SW480 (cell line): ENCODE measurements at regions not wholly inside any gene's neighbourhood (a gene's known extent, or its start where the extent isn't known, plus 50 kb on each side); places are given as distances from the start of the nearest gene placed in this dataset.

ENCODE experiments used
- DNase-seq: peaks from one replicate; pipeline ENCODE4 v3.0.0-alpha.2; 2016; ENCODE audit warnings: low spot score

DNA sequence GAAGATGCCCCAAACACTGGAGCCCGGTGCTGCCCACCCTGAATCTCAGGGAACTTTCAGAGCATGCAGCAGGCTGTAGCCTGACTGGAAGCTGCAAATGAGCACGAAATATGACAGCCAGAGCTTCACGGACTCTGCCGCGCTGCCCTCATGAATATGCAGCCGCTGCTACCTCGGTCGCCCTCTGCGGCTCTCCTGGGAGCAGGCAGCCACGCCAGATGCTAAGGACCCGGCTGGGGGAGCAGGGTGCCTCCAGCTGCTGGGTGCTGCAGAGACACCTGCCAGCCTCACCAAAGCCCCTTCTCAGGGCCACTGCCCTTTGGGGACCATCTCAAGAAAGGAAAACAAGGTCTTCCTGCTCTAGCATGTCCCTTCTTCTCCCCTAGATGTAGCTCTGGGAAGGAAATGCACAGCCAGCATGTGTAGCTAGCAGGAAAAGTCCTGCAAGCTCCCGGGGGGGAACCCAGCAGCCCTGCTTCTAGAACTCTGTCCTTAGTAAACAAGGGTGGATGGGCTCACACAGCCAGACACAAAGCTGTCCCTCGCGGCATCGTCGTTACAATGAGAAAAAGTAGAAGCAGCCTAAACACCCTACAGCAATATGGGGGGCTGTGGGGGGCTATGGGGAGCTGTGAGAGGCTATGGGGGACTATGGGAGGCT, 56.8 kb upstream of the OLFM1 start:
- DNase-seq = no peak

DNA sequence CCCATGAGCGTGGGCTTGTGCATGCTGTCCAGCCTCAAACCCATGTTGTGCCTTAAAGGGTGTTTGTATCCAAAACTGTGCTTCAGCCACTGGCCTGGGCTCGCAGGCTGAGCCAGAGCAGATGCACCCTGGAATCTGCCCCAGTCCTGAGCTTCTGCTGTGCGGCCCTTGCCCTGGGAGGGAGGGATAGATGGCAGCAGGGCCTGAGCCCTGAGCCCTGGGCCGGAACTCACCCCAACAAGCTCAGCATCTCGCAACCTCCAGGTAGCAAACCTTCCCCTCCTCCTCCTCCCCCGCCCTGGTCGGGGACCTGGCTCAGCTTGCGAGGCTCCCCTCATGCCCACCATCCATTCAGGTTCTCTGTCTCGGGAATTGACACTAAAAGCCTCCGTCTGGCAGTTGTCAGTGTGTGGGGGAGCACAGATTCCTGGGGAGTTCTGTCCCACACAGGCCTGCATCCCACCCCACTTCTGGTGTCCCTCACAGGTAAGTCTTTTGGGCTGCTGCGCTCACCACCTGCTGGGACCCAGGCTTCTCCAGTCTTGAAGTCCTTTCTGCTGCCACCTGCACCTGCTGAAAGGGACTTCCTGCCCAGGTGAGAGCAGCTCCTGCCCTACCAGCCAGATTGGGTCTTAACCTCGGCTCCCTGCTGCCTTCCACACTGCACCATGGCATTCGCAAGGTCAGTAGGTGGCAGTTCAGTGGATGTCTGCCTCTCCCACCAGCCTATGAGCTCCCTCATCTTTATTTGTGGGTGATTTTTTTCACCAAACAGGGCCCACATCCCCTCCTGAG, 55.2 kb upstream of the OLFM1 start:
- DNase-seq = no peak

DNA sequence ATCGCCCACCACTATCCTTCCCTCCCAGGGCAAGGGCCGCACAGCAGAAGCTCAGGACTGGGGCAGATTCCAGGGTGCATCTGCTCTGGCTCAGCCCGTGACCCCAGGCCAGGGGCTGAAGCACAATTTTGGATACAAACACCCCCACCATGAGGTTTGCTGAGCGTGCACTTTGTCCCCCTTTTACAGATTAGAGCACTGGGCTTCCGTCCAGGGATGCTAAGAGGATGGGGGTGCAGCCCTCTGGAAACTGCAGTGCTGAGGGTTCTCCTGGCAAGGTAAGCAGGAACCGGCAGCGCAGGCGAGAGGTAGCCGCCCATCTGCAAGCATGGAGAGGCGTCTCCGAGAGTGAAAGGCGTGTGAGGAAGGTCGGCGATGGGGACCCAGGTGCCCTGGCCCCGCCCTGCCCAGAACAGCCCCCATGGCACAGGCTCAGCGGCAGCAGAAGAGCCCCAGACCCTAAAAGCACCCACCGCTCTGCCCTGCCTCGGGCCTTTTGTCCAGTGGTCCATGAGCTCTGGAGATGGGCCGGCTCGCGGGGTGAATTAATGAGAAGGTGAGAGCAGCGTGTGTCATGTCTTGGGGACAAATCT, 54.5 kb upstream of the OLFM1 start:
- DNase-seq = no peak

DNA sequence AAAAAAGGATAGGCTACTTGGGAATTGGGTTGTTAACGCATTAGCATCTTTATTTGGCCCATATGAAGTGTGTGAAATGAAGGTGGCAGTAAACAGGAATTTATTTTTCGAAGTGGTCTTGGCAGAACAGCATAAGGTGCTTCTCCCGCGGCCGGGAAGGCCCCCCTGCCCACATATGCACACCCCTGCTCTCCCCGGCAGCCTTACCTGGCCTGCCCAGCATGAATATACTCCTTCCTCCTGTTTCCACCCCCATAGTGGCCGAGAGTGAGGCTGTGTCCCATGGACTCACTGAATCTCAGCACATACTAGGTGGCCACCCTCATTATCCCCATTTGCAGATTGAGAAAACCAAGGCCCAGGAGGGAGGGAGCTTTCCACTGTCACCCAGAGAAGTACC, 54.0 kb upstream of the OLFM1 start:
- no peak for DNase-seq

DNA sequence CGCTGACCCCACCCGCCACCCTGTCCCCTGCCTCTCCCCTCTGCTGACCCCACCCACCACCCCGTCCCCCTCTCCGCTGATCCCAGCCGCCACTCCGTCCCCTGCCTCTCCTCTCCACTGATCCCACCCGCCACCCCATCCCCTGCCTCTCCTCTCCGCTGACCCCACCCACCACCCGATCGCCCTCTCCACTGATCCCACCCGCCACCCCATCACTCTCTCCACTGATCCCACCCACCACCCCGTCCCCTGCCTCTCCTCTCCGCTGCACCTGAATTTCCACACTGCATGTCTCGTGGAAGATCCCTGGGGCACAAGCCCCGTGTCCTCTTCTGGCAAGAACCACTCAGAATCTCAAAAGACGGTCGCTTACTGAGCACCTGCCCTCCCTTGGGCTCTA, 53.4 kb upstream of the OLFM1 start:
- no peak for DNase-seq

DNA sequence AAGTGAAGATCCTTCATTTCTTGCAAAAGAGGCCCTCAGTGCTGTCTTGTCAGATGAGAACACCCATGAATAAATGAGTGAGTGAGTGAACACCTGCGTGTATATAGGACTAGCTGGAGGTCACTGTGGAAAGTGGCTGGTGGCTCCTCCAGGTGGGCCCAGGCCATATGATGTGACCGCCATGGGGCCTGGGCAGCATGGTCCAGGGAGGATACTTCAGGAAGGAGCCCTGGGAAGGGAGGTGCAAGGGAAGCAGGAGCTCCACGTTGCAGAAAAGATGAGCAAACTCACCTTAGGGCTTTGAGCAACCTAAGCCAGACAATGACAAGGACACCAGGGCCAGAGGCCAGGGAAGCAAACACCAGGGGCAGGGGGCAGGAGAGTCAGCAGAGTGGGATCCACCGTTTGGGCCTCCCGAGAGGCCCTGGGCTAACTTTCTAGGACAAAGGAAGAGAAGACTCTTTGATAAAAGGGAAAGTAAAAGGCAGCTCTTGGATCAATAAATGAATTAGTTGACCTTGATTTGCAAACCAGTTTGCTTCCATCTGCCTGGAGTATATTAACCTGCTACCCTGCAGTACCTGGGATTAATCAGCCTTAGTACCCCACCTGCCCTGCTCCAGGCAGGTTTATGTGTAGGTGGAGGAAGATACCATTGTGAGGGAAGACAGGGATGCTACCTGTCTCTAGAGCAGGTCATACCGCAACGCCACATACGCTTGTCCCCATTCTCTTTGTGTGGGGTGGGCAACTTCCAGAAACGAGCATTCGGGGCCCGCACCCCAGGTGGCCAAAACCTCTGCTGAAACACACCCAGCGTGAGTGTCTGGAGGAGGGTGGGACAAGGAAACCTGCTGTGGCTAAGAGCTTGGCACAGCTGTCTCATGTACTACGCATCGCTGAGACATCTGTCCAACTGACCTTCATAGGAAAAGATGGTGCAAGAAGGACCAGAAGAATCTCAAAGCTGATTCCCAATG, 51.4 kb upstream of the OLFM1 start:
- DNase-seq = no peak

DNA sequence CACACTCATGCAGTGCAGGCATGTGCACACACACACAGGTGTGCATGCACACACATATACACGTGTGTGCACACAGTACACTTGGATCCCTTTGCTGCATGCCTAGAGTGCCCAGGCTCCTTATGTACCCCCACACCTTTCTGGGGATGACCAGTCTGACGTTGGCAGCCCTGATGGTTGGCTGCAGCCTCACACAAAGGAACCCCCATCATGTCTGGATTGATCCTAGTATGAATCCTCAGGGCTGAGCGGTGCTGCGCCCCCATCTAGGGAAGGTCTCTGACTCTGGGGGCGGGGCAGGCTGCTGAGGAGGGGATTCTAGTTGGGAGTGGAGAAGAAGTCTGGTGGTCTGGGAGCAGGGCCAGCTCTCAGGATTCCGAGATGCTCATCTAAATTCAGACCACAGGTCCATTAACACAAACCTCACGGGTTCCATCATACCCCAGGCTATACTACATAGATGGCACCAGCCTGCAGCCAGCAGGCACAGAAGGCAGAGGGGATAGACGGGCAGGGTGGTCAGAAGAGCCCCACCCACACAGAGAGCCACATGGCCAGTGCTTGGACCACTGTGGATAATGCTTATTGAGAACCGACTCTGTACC, 50.5 kb upstream of the OLFM1 start:
- no peak for DNase-seq

DNA sequence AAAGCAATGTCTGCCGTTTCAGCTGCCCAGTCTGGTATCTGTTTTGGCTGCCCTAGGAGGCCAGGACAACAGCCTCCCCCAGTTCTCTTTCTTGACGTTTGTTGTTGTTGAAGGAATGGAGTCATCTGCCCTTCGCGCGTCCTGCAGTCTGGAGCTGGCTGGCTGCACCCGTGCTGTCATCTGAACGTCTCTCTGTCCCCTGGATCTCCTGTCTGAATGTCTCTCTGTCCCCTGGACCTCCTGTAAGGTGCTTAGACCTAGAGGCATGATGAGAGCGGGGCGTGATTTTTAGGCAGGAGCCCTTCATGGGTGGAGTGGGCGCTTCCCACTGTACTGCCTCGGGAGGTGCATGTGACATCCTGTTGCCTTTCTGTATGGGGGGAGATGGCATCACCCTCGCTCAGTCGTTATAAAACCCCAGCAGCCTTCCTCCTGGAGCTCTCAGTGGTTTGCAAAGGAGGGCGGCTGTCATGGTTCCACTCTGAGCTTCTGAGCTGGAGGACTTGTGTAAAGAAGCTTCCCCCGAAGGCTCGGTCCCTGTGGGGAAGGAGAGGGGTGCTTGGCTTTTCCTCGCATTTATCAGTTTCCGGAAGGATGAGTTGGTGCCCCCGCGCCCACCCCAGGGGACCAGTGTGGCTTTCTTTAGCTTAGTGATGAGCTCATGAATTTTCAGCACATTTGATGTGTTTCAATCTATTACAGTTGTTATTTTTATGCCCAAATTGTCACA, 49.8 kb upstream of the OLFM1 start:
- no peak for DNase-seq
